NOMO-1 (cell line): ENCODE measurements at regions not wholly inside any gene's neighbourhood (a gene's known extent, or its start where the extent isn't known, plus 50 kb on each side); places are given as distances from the start of the nearest gene placed in this dataset.

Experiments used
- DNase-seq, 2 experiments: peaks; one replicate each; lab custom pipeline; 2025; ENCODE audit not compliant: unreplicated experiment in 2 of 2; lab: John Stamatoyannopoulos, UW

GRCh38 chr12:17695495-17695894 is 394.5 kb downstream of the RERGL start:
- no peak for DNase-seq

GRCh38 chr12:17691369-17691768 is 398.6 kb downstream of the RERGL start:
- DNase-seq, result no peak

GRCh38 chr12:17680220-17680619 is 409.8 kb downstream of the RERGL start:
- DNase-seq, result no peak

DNA sequence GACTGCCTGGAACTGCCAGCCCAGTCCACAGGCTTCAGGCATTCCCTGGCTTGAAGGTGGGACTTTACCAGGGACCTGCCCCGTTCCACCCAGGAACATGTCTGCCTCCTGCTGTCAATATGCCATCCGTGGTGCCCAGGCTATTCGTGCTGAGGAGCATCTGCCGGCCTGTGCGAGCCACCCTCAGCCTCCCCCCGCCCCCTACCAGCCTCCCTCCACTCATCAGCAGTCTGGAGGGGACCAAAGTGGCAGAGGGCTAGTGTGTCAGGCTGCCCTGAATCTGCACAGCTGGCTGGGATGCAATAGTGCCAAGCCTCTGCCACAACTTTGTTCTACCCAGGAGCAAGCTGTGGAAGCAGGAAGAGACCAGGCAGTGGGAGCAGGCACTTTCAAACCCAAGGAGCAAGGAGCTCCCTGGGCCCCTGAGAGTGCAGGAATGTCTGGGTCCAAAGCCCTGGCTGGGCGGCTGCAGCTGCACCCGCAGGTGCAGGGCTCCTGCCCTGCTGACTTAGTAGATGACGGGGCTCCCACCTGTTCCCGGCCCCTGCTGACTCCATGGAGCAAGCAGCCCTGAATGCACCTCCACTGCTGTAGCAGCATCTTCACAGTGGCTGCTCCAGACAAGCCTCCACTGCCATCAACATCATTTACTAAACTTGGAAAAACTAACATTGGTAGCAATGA is 423.2 kb downstream of the RERGL start:
- DNase-seq, result no peak

GRCh38 chr12:17665839-17666238 is 424.2 kb downstream of the RERGL start:
- DNase-seq, result no peak

- DNase-seq, result no peak
These were observed 428.7 kb downstream of the RERGL start for GRCh38 chr12:17661250-17661649.

- DNase-seq, result no peak
These were observed 437.6 kb downstream of the RERGL start for GRCh38 chr12:17652436-17652835.

DNA sequence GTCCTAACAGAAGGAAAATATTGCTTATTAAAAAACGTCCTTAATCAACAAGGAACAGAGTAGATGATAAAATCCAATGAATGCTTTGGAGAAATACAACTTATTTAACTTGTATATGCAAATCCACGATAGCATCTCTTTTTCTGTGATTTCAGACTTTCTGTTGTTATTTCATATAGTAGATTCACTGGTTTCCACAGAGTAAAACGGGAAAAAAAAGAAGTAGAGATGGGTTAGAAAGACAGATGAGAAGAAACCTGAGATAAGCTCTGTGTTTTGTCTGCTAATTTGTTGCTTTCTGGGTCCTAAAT is 447.7 kb downstream of the RERGL start:
- DNase-seq, result no peak

DNA sequence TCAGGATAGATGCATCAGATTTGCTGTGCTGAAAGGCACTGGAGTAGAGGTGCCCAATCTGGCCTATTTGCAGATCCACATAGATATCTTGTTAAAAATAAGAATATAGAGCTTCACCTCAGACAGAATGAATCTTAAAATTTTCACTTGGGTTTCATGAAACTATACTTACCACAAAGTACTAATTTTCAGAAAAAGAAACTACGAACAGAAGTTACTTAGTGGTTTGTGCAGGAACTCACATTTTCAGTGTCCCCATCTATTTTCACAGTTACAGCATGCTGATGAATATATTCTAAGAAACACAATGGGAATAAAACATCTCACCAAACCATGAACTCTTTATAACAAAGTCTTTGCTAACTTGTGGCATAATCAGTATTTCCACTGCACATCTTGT is 449.4 kb downstream of the RERGL start:
- DNase-seq, result no peak

DNA sequence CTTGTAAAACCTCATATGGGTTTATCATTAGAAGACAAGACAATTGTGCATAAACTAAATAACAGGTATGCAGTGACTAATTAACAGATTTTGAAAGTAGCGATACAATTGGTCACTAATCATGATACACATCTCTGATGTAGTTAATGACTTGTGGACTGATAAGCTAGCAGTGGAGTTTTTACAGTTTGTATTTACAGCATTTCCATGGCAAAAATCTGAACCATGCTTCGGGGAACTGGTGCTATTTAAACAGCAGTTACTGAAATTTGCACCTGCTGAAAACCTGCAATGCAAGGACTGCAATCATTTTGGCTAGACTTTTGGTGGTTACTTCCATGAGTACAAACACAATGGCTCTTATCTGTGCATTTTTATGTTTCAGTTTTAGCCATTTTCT is 471.2 kb downstream of the RERGL start:
- DNase-seq, result no peak

GRCh38 chr12:17609701-17610100 is 480.3 kb downstream of the RERGL start:
- DNase-seq, result no peak

GRCh38 chr12:17609153-17609552 is 480.8 kb downstream of the RERGL start:
- no peak for DNase-seq

- no peak for DNase-seq
These were observed 494.9 kb downstream of the RERGL start for GRCh38 chr12:17595111-17595510.

GRCh38 chr12:17593715-17594406 is 496.1 kb downstream of the RERGL start:
- no peak for DNase-seq

DNA sequence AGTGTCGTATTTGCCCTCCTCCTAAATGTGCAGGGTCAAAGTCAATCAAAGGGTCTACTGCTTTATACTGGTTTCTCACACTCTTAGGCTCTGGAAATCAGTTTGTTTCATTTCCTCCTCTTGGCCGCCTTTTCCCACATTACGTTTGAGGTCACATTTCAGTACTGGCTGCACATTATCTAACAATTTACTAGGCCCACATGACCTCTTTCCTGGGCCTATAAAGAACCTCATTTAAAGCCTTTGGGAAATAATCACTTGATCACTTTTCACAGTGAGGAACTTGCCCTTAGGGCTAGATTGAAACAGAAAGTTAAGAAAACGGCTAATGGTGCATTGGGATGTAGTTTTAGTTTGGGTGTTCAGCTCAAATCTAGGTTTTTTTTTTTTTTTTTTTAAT is 497.5 kb downstream of the RERGL start:
- DNase-seq, result no peak

DNA sequence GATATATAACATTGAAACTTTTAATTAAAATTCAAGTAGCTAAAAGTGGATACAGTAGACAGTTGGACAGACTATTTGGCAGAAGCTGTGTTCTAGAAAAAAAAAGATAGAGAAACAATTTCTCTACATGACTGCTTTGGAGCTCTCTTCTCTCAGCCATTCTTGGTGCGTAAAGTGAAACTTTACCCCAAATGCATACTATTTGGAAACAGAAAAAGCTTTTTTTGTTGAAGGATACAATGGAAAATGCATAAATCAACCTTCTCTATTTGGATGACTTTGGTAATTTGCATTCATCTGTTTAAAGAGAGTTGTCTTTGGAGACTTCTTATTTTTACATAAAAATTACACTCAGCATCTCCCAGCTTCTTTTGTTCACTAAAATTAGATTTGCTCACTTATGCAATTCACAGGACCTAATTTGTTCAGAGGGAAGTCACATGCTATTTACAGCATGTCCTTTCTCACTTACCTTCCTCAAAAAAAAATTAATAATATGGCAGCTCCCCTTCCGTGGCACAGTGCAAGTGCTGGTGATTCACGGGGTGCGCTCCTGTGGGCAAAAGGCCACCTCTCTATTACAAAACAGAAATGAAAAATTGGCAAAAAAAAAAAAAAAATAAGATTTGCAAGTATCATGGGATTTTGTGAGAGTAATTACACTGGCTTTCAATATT is 498.9 kb downstream of the RERGL start:
- no peak for DNase-seq

- peak in 1 of 2 experiments; percentile 24 for DNase-seq
These were observed 501.0 kb downstream of the RERGL start for GRCh38 chr12:17588968-17589367.

- DNase-seq, result no peak
These were observed 510.6 kb downstream of the RERGL start for GRCh38 chr12:17579205-17580026.

- no peak for DNase-seq
These were observed 512.6 kb downstream of the RERGL start for GRCh38 chr12:17577405-17577804.

- DNase-seq, result no peak
These were observed 517.7 kb downstream of the RERGL start for GRCh38 chr12:17572250-17572649.

GRCh38 chr12:17571047-17571446 is 518.9 kb downstream of the RERGL start:
- no peak for DNase-seq
